Brain microvascular endothelial cell (primary cell): ENCODE measurements at regions not wholly inside any gene's neighbourhood (a gene's known extent, or its start where the extent isn't known, plus 50 kb on each side); places are given as distances from the start of the nearest gene placed in this dataset.
"Not testable (repeated sequence)": the region's sequence is repeated elsewhere in the genome, so short reads cannot be mapped to it uniquely, and the experiment has no call there.

Source experiments
- DNase-seq: peaks from one replicate; pipeline ENCODE4 v3.0.0-alpha.2; 2020
- H3K27ac ChIP-seq: fragments of 250-450 bp; sonication (Bioruptor Pico); 2 replicates; pipeline ENCODE4 v1.5.1; 2020; ENCODE audit warnings: mild to moderate bottlenecking, moderate library complexity
- H3K27me3 ChIP-seq: fragments of 250-450 bp; sonication (Bioruptor Pico); replicated peaks from 2 replicates; pipeline ENCODE4 v1.5.1; 2020; ENCODE audit warnings: mild to moderate bottlenecking
- H3K36me3 ChIP-seq: fragments of 250-450 bp; sonication (Bioruptor Pico); replicated peaks from 2 replicates; pipeline ENCODE4 v1.5.1; 2020; ENCODE audit warnings: mild to moderate bottlenecking
- H3K4me3 ChIP-seq: 2 replicates; pipeline ENCODE4 v1.5.1; 2011; ENCODE audit warnings: low read depth, mild to moderate bottlenecking, control low read depth, low read length, moderate library complexity
- in situ Hi-C: cut with HindIII; loops from 2 replicates; pipeline ENCODE4 v1.10.0; 2017; ENCODE audit warnings: low sequenced_read_pairs, low pct_ligation_motif_present
- TF ChIP-seq, protein P1 (sequence below): IDR thresholded peaks from 2 replicates; pipeline ENCODE4 v1.5.1; 2011; ENCODE audit warnings: low read depth, mild to moderate bottlenecking, moderate library complexity, low read length, control low read depth, inconsistent platforms; ENCODE audit errors: missing control alignments

DNA sequence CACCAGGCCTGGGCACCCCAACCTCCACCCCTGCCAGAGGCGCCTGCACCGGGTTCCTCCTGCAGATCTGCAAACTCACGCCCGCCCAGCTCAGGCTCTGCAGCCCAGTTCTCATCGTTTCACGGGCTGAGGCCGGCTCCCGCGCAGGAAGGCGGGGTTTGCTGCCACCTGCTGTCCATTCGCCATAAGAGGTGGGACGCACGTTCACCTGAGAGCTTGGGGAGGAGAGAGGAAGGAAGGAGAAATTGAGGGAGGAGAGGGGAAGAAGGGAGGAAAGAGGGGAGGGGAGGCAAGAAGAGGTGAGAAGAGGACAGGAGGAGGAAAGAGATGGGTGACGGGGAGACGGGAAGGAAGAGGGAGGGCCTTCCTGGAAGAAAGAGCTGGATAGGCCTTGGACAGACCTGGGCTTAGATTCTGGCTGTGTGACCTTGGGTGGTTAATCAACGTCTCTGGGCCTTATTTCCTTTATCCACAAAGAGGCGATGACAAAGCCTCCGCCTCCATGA is 114.5 kb downstream of the ADRA2C start:
- Histone ChIP-seq H3K36me3 (no peaks in the 10 kb centered on the region), H3K4me3 (no peak overlapping the region), H3K27ac (no peak overlapping the region), H3K27me3 (peaks cover 33% of the 10 kb centered on the region)
- in situ Hi-C loops: no loop called here
- DNase-seq: peak; percentile 39
- TF ChIP-seq, protein P1, sequence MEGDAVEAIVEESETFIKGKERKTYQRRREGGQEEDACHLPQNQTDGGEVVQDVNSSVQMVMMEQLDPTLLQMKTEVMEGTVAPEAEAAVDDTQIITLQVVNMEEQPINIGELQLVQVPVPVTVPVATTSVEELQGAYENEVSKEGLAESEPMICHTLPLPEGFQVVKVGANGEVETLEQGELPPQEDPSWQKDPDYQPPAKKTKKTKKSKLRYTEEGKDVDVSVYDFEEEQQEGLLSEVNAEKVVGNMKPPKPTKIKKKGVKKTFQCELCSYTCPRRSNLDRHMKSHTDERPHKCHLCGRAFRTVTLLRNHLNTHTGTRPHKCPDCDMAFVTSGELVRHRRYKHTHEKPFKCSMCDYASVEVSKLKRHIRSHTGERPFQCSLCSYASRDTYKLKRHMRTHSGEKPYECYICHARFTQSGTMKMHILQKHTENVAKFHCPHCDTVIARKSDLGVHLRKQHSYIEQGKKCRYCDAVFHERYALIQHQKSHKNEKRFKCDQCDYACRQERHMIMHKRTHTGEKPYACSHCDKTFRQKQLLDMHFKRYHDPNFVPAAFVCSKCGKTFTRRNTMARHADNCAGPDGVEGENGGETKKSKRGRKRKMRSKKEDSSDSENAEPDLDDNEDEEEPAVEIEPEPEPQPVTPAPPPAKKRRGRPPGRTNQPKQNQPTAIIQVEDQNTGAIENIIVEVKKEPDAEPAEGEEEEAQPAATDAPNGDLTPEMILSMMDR: peak; percentile 76

DNA sequence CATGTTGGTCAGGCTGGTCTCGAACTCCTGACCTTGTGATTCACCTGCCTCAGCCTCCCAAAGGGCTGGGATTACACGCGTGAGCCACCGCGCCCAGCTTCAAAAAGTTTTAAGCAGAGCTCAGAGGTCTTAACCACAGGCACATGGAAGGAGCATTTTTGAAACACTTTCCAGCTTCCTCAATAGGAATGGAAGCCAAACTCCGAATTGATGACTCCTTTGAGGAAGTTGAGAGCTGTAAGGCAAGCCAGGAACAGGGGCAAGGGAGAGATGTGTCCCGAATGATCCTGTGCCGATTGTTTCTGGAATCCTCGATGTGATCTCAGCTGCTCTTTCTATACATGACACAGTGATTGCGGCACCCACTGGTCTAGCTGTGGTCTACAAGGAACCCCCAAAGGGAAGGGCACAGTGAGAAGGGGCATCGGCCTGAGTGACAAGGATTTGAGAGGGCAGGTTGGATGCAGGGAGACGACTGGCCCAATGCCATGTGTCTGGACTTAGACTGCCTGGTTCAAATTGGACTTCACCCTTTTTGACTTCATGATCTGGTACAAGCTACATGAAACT is 116.2 kb downstream of the ADRA2C start:
- H3K36me3 ChIP-seq, DNase-seq, H3K27ac ChIP-seq, in situ Hi-C loops, H3K4me3 ChIP-seq: not testable (repeated sequence)
- H3K27me3 ChIP-seq: peaks cover 28% of the 10 kb centered on the region

DNA sequence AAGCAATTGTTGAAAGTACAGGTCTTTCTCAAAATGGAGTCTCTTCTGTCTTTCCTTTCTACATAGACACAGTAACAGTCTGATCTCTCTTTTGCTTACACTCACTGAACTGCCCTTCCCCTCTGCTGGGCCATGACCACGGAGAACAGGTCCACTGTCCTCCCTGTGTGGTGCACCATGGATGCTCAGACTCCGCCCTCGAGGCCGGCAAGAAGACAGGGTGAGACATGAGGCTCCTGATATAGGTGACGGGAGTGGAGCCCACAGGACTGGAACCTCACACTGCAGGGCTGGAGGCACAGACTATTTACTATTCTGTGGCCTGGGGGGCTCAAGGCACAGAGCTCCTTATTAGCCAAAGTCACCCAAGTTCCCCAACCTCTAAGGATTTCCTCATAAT is 118.1 kb downstream of the ADRA2C start:
- peaks cover 18% of the 10 kb centered on the region for H3K27me3 ChIP-seq
- H3K4me3 ChIP-seq, in situ Hi-C loops, H3K36me3 ChIP-seq, H3K27ac ChIP-seq, DNase-seq: not testable (repeated sequence)

DNA sequence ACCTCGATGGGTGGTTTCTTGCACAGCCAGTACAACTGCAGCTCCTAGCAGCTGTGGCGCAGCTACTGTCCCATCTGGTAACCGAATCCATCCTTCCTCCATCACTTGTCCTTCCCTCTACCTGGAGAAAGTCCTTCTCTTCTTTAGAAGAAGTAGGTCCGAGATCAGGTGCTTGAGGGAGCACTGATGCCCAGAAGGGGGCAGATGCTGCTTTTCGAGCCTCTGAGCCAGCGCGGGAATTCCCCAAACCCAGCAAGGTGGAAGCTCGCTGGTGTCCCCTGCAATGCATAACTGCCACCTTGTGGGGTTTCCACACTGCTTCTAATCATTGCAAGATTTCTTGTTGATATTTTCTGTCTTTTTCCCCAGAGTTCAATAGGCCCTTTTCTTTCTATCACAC is 127.4 kb downstream of the ADRA2C start:
- DNase-seq, H3K36me3 ChIP-seq, H3K27ac ChIP-seq, H3K4me3 ChIP-seq, in situ Hi-C loops, H3K27me3 ChIP-seq: not testable (repeated sequence)
- TF ChIP-seq, protein P1: peak; percentile 14

DNA sequence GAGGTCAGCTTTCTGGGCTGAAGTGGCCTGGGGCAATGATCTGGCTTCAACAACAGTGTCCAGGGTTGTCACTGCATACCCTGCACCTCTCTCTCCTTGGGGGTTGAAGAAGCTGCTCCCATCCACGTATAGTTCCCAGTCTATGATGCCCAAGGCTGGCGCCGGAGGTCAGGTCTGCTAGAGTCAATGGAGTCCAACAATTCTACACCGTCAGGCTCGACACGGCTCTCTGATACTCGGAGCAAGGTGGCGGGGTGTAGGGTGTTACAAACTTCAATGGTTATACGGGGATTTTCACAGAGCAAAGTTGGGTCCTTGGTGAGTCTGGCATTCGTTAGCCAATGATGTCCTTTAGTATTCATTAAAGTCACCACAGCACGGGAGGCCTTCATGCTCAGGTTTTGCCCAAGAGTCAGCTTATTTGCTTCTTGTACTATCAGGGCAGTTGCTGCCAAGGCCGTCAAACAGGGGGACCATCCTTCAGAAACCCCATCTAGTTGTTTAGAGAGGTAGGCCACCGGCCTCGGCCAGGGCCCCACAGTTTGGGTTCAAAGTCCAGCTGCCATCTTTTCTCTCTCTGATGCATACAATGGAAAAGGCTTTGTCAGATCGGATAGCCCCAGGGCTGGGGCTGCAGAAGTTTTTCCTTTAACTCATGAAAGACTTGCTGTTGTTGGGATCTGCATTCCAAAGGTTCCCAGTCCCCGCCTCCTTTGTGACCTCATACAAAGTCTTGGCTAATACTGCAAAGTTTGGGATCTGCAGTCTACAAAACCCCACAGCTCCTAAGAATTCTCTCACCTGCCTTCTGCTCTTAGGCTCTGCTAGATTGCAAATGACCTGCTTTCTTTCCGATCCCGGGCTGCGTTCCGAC is 128.1 kb downstream of the ADRA2C start:
- in situ Hi-C loops, H3K27me3 ChIP-seq, H3K27ac ChIP-seq, H3K36me3 ChIP-seq, DNase-seq, H3K4me3 ChIP-seq: not testable (repeated sequence)

DNA sequence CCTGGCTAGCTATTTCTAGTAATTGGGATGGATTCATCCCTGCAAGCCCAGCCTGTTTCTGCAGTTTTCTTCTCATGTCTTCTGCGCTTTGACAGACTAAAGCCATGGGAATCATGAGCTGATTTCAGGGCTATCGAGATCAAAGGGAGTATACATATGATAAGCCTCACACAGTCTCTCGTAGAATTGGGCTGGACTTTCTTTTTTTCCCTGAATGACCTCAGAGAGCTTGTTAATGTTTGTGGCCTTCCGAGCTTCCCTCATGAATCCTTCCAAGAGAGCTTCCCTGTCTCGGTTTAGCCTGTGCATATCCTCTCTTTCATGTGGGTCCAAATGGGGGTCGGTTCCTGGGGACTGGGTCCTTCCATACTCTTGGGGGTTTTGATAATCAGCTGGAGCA is 130.3 kb downstream of the ADRA2C start:
- DNase-seq: no peak
- in situ Hi-C loops: no loop called here

DNA sequence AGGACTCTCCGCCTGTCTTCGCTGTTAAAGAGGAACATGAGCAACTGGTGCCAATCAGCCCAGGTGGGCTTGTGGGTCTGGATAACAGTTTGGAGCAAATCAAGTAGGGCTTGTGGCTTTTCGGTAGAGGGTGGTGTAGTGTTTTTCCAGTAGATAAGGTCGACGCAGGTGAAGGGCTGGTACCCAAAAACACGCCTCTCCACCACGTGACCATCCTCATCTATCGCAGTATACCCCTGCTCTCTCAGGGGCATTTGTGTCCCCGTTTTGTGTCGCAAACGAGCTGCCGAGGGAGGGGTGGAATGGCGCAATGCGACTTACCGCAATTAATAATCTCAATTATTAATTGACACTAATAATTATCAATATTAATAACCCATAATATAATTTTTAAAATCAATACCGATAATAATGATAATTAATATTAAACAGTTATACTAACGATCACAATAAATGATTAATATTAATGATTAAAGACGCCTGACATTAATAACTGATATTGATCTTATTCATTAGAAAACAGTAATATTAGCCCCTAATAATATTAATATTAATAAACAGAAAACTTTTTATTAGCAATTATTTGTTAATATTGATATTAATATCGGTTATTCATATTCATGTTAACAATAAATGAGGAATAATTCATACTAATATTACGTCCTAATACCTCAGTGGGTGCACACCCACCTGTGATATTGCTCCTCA is 130.8 kb downstream of the ADRA2C start:
- H3K27me3 ChIP-seq, H3K27ac ChIP-seq, H3K36me3 ChIP-seq, H3K4me3 ChIP-seq, in situ Hi-C loops, DNase-seq: not testable (repeated sequence)

More for the DNA sequence above, 130.3 kb downstream of the ADRA2C start:
- no peak overlapping the region for H3K4me3 ChIP-seq
- H3K36me3 ChIP-seq: no peaks in the 10 kb centered on the region
- H3K27me3 ChIP-seq: no peaks in the 10 kb centered on the region
- TF ChIP-seq, protein P1: no peak
- no peak overlapping the region for H3K27ac ChIP-seq
